ENCODE measurements at regions not wholly inside any gene's neighbourhood (a gene's known extent, or its start where the extent isn't known, plus 50 kb on each side); places are given as distances from the start of the nearest gene placed in this dataset.

DNA sequence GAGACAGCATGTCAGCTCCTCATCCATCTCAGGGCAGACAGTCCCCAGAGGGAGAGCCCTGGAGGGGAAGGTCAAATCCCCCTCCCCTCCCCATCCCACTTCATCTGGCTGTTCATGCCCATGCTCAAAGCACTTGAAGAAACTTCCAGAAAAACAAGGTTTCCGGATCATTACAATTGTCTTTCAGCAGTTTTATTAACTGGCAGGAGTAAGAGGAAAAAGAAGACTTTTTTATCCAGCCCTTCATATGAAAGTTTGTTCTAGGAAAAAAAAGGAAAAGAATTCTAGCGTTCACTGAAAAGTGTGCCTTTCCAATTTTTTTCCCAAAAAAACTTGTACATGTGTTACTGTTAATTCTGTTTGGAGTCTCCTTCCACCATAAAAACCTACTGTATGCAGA lies 145.7 kb upstream of the TIAM1 start:
- Mint-ChIP-seq H3K4me1 (ENCODE audit: low read depth) (no peaks in the 10 kb centered on the region), H3K27ac (no peak overlapping the region), H3K36me3 (peaks cover 2% of the 10 kb centered on the region), H3K4me3 (no peak overlapping the region), H3K27me3 (no peaks in the 10 kb centered on the region), H3K9me3 (peaks cover 13% of the 10 kb centered on the region)
- CTCF ChIA-PET: no interaction called here
- no peak for DNase-seq
- intact Hi-C loops (cut with micrococcal nuclease): no loop called here
- POLR2A ChIA-PET: no interaction called here

DNA sequence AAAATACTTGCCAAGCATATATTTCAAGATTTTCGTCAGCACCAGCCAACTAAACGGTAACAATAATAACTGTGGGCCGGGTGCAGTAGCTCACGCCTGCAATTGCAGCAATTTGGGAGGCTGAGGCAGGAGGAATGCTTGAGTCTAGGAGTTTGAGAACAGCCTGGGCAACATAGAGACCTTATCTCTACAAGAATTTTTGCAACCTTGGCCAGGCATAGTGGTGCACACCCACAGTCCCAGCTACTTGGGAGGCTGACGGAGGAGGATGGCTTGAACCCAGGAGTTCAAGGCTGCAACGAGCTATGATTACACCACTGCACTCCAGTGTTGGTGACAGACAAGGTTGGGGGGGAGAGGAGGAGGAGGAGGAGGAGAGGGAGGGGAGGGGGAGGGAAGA lies 145.0 kb upstream of the TIAM1 start:
- CTCF ChIA-PET: no interaction called here
- H3K4me3 Mint-ChIP-seq: no peak overlapping the region
- intact Hi-C loops (cut with micrococcal nuclease): no loop called here
- no peaks in the 10 kb centered on the region for H3K4me1 Mint-ChIP-seq (ENCODE audit: low read depth)
- no peak overlapping the region for H3K27ac Mint-ChIP-seq
- H3K36me3 Mint-ChIP-seq: peaks cover 3% of the 10 kb centered on the region
- H3K9me3 Mint-ChIP-seq: peaks cover 16% of the 10 kb centered on the region
- POLR2A ChIA-PET: no interaction called here
- DNase-seq: no peak
- no peaks in the 10 kb centered on the region for H3K27me3 Mint-ChIP-seq

DNA sequence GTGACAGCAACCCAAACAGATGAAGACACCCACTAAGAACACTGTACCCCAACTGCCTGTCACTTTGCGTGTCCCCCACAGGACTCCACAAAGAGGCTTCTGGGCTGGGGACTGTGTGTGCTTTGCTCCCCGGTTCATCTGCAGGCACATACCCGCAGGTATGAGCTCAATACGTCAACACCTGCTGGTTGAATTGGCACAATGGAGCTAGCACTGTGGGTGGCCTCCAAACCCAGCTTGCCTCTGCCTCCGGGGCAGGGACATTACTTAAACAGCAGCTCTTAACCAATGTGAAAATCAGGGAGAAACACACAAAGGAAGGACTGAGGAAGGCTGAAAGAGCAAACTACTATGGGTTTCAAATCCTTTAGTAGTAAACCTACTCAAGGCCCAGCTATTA lies 140.2 kb upstream of the TIAM1 start:
- Mint-ChIP-seq H3K36me3 (peaks cover 5% of the 10 kb centered on the region), H3K27ac (no peak overlapping the region), H3K9me3 (peaks cover 36% of the 10 kb centered on the region), H3K4me1 (ENCODE audit: low read depth) (no peaks in the 10 kb centered on the region), H3K4me3 (no peak overlapping the region), H3K27me3 (no peaks in the 10 kb centered on the region)
- intact Hi-C loops (cut with micrococcal nuclease): no loop called here
- POLR2A ChIA-PET: no interaction called here
- CTCF ChIA-PET: no interaction called here
- no peak for DNase-seq

DNA sequence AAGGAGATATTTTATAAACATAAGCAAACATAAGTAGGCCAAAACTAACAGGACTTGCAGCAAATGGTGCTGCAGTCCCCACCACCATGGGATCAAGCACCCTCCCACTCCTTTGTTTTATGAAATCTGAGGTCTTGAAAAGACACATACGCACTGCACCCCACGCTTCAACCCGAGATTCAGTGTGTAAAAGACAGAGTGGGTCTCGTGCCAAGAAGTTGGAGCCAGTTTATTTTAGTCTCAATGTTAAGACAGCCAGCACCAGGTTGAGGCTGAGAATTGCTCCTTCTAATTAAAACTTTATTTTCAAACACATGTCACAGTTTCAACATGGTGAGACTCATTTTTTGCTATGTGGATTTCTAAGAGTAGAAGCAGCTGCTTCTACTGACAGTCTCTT lies 139.1 kb upstream of the TIAM1 start:
- Mint-ChIP-seq H3K4me3 (no peak overlapping the region), H3K9me3 (peaks cover 36% of the 10 kb centered on the region), H3K36me3 (peaks cover 5% of the 10 kb centered on the region), H3K27ac (no peak overlapping the region), H3K4me1 (ENCODE audit: low read depth) (no peaks in the 10 kb centered on the region), H3K27me3 (no peaks in the 10 kb centered on the region)
- ChIA-PET CTCF (no interaction called here), POLR2A (no interaction called here)
- no peak for DNase-seq
- intact Hi-C loops (cut with micrococcal nuclease): no loop called here

DNA sequence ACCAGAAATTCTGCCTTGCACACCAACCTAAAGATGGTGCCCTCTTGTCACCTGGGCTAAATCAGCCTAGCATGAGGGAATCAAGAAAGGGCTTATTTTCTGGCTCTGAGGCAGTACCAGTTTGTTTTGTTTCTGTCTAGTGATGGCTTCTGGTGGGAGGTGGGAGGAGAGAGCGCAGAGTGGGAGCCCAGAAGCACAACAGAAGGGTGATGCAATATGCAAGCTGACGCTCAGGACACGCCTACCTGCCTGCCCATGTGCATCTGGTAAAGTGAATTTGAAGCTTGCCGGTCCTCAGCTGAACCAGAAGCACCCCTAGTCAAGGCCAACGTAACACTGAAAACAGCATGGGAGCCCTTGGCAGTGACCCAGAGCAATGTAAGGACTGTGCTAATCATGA lies 138.4 kb upstream of the TIAM1 start:
- ChIA-PET CTCF (no interaction called here), POLR2A (no interaction called here)
- no peaks in the 10 kb centered on the region for H3K27me3 Mint-ChIP-seq
- H3K36me3 Mint-ChIP-seq: peaks cover 5% of the 10 kb centered on the region
- no peak overlapping the region for H3K27ac Mint-ChIP-seq
- no peaks in the 10 kb centered on the region for H3K4me1 Mint-ChIP-seq (ENCODE audit: low read depth)
- intact Hi-C loops (cut with micrococcal nuclease): no loop called here
- peaks cover 36% of the 10 kb centered on the region for H3K9me3 Mint-ChIP-seq
- DNase-seq: no peak
- no peak overlapping the region for H3K4me3 Mint-ChIP-seq

DNA sequence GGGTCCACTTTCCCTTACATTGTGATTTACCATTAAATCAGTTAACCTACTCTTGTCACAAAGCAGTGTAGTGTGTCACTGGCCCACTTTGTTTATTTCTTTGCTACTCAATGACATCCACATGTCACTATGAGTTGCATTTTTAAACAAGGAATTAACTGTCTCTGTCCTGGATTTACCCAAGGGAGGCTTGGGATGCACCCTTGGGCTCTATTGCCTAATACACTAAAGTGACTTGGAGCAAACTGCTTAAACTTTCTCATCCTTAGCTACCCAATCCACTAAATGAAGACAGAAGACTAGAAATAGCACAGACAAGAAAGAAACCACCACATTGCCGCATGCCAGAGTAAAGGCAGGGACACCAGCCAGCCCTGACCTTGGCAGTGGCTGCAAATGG lies 136.2 kb upstream of the TIAM1 start:
- POLR2A ChIA-PET: no interaction called here

DNA sequence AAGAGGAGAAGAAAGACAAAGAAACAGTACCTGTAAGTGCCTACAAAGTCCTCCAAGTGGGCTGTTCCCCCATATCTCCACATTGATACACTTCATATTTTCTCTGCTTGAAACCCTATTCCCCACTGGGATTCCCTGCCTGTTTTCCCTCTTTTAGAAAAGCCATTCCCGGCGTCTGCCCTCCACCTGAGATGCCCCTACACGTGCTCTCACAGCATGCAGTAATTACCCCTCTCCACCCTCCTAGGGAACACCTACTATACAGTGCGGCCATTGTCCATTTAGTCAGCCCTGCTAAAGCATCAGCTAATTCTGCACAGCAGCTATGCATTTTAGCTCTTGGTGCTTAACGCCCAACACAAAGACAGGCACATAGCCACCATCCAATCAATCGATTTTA lies 135.7 kb upstream of the TIAM1 start:
- Mint-ChIP-seq H3K9me3 (peaks cover 23% of the 10 kb centered on the region), H3K4me3 (no peak overlapping the region), H3K27me3 (no peaks in the 10 kb centered on the region), H3K4me1 (ENCODE audit: low read depth) (no peaks in the 10 kb centered on the region), H3K27ac (no peak overlapping the region), H3K36me3 (peaks cover 2% of the 10 kb centered on the region)
- CTCF ChIA-PET: no interaction called here
- POLR2A ChIA-PET: no interaction called here
- DNase-seq: no peak
- intact Hi-C loops (cut with micrococcal nuclease): no loop called here

More for the DNA sequence above, 136.2 kb upstream of the TIAM1 start:
- intact Hi-C loops (cut with micrococcal nuclease): no loop called here
- Mint-ChIP-seq H3K9me3 (peaks cover 28% of the 10 kb centered on the region), H3K27ac (no peak overlapping the region), H3K27me3 (no peaks in the 10 kb centered on the region), H3K36me3 (peaks cover 5% of the 10 kb centered on the region), H3K4me1 (ENCODE audit: low read depth) (no peaks in the 10 kb centered on the region), H3K4me3 (no peak overlapping the region)
- CTCF ChIA-PET: no interaction called here
- no peak for DNase-seq

DNA sequence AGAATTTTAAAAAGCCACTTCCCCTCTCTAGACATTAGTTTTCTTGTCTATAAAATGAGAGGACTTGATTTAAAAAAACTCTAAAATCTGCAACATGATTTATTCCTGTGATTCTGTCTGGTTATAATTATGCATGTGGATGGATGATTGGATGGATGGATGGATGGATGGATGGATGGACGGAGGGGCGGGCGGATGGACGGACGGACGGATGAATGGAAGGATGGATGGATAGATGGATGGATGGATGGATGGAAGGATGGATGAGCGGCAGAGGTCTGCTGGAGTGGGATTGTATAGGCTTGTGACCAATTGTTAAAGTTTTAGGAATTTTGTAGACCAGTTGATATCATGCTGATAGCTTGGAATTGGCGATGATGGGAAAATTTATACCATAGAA lies 135.2 kb upstream of the TIAM1 start:
- Mint-ChIP-seq H3K36me3 (peaks cover 1% of the 10 kb centered on the region), H3K4me1 (ENCODE audit: low read depth) (no peaks in the 10 kb centered on the region), H3K9me3 (peaks cover 20% of the 10 kb centered on the region), H3K4me3 (no peak overlapping the region), H3K27me3 (no peaks in the 10 kb centered on the region), H3K27ac (no peak overlapping the region)
- DNase-seq: no peak
- POLR2A ChIA-PET: no interaction called here
- CTCF ChIA-PET: no interaction called here
- intact Hi-C loops (cut with micrococcal nuclease): no loop called here

DNA sequence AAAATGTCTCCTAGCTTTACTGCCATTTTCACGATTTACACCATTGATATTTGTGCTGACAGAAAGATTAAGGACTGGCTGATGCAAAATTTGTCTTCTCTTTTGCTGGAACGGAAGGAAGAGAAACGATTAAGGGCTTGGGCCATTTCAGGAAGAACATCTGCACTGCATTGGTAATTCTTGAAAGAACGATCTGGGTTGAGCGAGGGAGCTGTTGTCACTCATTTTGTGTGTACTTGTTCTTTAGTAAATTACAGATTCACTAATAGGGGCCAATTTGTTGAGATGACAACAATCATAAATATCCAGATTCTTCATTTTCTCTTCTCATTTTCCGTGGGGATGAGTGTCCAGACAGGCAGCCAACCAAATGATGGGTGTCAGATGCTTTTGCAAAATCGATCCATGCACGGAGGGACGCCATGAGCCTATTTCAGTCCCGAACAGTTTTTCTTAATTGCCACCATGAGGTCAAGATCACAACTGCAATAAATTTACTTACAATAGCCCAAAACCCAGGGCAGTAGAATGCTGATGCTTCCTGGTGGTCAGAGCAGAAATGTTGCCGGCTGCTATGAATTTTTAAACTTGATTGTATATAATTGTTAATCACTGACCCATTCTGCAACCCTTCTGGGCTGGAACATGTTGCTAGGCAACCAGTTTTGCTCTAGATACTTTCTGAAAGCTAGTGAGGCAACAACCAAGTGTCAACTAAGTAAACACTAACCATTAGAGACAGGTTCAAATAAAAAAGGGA lies 132.4 kb upstream of the TIAM1 start:
- CTCF ChIA-PET: interaction anchor here (0.6 kb wide), 1 partner anchor 283 kb away, joined by 3 read pairs; no protein-coding TSS in a partner anchor
- Mint-ChIP-seq H3K36me3 (peaks cover 1% of the 10 kb centered on the region), H3K27me3 (no peaks in the 10 kb centered on the region), H3K4me3 (no peak overlapping the region), H3K9me3 (peaks cover 9% of the 10 kb centered on the region), H3K27ac (no peak overlapping the region), H3K4me1 (ENCODE audit: low read depth) (no peaks in the 10 kb centered on the region)
- intact Hi-C loops (cut with micrococcal nuclease): no loop called here
- POLR2A ChIA-PET: no interaction called here
- no peak for DNase-seq

DNA sequence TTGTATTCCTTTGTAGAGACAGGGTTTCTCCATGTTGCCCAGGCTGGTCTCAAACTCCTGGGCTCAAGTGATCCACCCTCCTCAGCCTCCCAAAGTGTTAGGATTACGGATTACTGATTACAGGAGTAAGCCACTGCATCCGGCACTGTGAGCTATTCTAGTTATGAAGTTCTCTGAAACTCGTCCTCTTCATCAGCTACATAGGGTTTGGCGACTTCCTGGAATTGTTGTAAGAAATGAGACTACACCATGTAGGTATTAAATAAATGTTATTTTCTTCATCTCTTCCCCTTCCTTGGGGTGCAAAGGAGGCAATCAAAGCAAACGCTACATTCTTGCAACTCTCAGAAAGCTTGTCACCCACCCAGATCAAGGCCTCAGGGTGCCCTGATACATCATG lies 131.2 kb upstream of the TIAM1 start:
- CTCF ChIA-PET: no interaction called here
- POLR2A ChIA-PET: no interaction called here
- no peak overlapping the region for H3K4me3 Mint-ChIP-seq

DNA sequence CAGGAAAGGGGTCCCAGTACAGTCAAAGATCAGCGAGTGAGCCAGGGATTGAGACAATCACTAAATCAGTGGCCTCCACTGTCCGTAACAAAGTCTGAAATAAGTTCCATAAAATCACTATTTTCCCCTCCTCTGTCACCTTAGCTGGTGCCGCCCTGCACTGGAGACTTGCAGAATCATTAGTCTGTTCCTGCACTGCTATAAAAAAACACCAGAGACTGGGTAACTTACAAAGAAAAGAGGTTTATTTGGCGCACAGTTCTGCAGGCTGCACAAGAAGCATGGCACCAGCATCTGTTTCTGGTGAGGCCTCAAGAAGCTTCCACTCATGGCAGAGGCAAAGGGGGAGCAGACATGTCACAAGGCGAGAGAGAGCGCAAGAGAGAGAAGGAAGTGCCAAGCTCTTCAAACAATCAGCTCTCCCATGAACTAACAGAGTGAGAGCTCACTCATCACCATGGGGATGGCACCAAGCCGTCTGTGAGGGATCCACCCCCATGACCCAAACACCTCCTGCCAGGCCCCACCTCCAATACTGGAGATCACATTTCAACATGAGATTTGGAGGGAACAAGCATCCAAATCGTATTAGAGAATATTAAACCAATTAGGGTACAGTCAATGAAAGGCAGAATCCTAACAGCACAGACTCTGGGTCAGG lies 129.8 kb upstream of the TIAM1 start:
- Mint-ChIP-seq H3K4me3 (no peak overlapping the region), H3K36me3 (no peaks in the 10 kb centered on the region), H3K9me3 (peaks cover 2% of the 10 kb centered on the region), H3K27me3 (no peaks in the 10 kb centered on the region), H3K27ac (no peak overlapping the region), H3K4me1 (ENCODE audit: low read depth) (no peaks in the 10 kb centered on the region)
- ChIA-PET CTCF (no interaction called here), POLR2A (no interaction called here)
- intact Hi-C loops (cut with micrococcal nuclease): no loop called here
- DNase-seq: no peak

More for the DNA sequence above, 131.2 kb upstream of the TIAM1 start:
- H3K4me1 Mint-ChIP-seq (ENCODE audit: low read depth): no peaks in the 10 kb centered on the region
- intact Hi-C loops (cut with micrococcal nuclease): no loop called here
- H3K27me3 Mint-ChIP-seq: no peaks in the 10 kb centered on the region
- H3K27ac Mint-ChIP-seq: no peak overlapping the region
- DNase-seq: no peak
- peaks cover 1% of the 10 kb centered on the region for H3K36me3 Mint-ChIP-seq
- H3K9me3 Mint-ChIP-seq: peaks cover 2% of the 10 kb centered on the region

DNA sequence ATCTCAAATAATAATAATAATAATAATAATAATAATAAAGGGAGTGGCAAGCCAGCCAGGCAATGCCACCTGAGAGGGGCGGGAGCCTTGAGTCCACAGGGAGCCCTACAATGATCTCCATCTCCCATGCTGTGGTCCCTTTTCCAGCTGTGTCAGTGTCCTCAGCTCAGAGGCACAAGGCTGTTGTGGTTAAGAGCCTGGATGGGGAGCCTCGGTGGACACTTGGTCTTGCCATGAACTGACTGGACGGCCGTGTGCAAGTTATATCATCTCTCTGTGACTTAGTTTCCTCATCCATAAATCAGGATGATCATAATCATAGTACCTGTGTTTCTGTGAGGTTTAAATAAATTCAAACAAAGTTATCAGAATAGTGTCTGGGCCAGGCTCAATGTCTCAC lies 127.8 kb upstream of the TIAM1 start:
- POLR2A ChIA-PET: no interaction called here
- H3K27me3 Mint-ChIP-seq: no peaks in the 10 kb centered on the region
- no peaks in the 10 kb centered on the region for H3K4me1 Mint-ChIP-seq (ENCODE audit: low read depth)
- no peaks in the 10 kb centered on the region for H3K36me3 Mint-ChIP-seq
- CTCF ChIA-PET: no interaction called here
- intact Hi-C loops (cut with micrococcal nuclease): no loop called here
- H3K9me3 Mint-ChIP-seq: peaks cover 2% of the 10 kb centered on the region
- DNase-seq: no peak
- no peak overlapping the region for H3K27ac Mint-ChIP-seq
- H3K4me3 Mint-ChIP-seq: no peak overlapping the region

DNA sequence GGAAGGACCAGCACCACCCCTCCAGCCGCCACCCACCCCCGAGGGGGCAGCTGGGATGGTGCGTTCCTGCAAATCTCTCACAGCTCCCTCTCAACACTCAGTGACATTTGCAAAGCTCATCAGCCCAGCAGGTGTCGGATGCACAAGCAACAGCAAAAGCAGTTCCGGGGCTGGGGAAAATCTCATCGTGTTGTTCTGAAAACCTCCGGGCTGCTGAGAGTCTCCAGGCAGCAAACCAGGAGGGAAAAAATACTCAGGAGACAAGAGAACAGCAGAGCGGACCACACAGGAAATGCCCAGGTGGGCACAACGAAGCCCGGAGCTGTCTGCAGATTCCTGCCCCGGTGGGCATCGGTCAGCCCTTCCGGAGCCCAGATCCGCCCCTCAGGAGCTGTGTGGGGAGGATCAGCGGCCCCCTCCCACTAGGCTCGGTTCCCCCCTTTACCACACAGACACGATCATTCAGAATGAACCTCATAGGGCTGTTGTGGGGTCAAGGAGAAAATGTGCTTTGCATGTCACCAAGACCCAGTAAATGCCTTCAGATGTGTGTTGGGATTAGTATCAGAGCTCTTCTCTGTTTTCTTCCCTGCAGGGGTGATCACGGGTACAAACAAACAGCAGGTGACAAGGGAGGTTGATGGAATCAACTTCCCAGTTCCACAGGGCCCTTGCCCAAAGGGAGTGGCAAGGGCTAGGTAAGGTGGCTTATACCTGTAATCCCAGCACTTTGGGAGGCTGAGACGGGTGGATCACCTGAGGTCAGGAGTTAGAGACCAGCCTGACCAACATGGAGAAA lies 127.0 kb upstream of the TIAM1 start:
- intact Hi-C loops (cut with micrococcal nuclease): no loop called here
- POLR2A ChIA-PET: no interaction called here
- Mint-ChIP-seq H3K27ac (no peak overlapping the region), H3K4me3 (no peak overlapping the region), H3K36me3 (no peaks in the 10 kb centered on the region), H3K4me1 (ENCODE audit: low read depth) (no peaks in the 10 kb centered on the region), H3K27me3 (no peaks in the 10 kb centered on the region), H3K9me3 (peaks cover 2% of the 10 kb centered on the region)
- no peak for DNase-seq
- CTCF ChIA-PET: no interaction called here
